WTC11 (cell line): ENCODE measurements at regions not wholly inside any gene's neighbourhood (a gene's known extent, or its start where the extent isn't known, plus 50 kb on each side); places are given as distances from the start of the nearest gene placed in this dataset.

ENCODE experiments used
- ATF1 ChIP-seq: sonication (generic); formaldehyde crosslinking; IDR thresholded peaks from 2 replicates; pipeline ENCODE4 v1.8.1; 2023; ENCODE audit warnings: mild to moderate bottlenecking, moderate library complexity, missing genetic modification reagents
- CREB1 ChIP-seq: sonication (generic); formaldehyde crosslinking; IDR thresholded peaks from 2 replicates; pipeline ENCODE4 v1.8.0; 2023; ENCODE audit warnings: mild to moderate bottlenecking, missing genetic modification reagents
- JUN ChIP-seq: sonication (generic); formaldehyde crosslinking; IDR thresholded peaks from 2 replicates; pipeline ENCODE4 v1.8.0; 2023; ENCODE audit warnings: mild to moderate bottlenecking, missing genetic modification reagents
- KAT7 ChIP-seq: sonication (generic); formaldehyde crosslinking; IDR thresholded peaks from 2 replicates; pipeline ENCODE4 v1.8.1; 2023; ENCODE audit warnings: missing genetic modification reagents, mild to moderate bottlenecking, borderline replicate concordance
- MYBL2 ChIP-seq: sonication (generic); formaldehyde crosslinking; IDR thresholded peaks from 2 replicates; pipeline ENCODE4 v1.8.1; 2023; ENCODE audit warnings: mild to moderate bottlenecking, moderate library complexity, missing genetic modification reagents
- NR2C2 ChIP-seq: sonication (generic); formaldehyde crosslinking; IDR thresholded peaks from 2 replicates; pipeline ENCODE4 v1.8.0; 2022; ENCODE audit warnings: mild to moderate bottlenecking, missing genetic modification reagents
- NR3C1 ChIP-seq: sonication (generic); formaldehyde crosslinking; conservative IDR thresholded peaks from 2 replicates; pipeline ENCODE4 v1.8.1; 2023; ENCODE audit warnings: low read depth, mild to moderate bottlenecking, missing genetic modification reagents
- TP53 ChIP-seq: sonication (generic); formaldehyde crosslinking; IDR thresholded peaks from 2 replicates; pipeline ENCODE4 v1.8.1; 2023; ENCODE audit warnings: mild to moderate bottlenecking, missing genetic modification reagents
- ZNF138 ChIP-seq: sonication (generic); formaldehyde crosslinking; conservative IDR thresholded peaks from 2 replicates; pipeline ENCODE4 v1.8.1; 2022; ENCODE audit warnings: mild to moderate bottlenecking, moderate library complexity, missing genetic modification reagents
- ZNF263 ChIP-seq: sonication (generic); formaldehyde crosslinking; IDR thresholded peaks from 2 replicates; pipeline ENCODE4 v1.8.1; 2022; ENCODE audit warnings: low read depth, mild to moderate bottlenecking, moderate library complexity, missing genetic modification reagents
- TF ChIP-seq, protein P1 (sequence below): fragments of 200-600 bp; IDR thresholded peaks from 2 replicates; pipeline ENCODE4 v1.8.0; 2022; ENCODE audit warnings: antibody characterized with exemption
- TF ChIP-seq, protein P2 (sequence below): sonication (generic); formaldehyde crosslinking; IDR thresholded peaks from 2 replicates; pipeline ENCODE4 v1.8.1; 2023; ENCODE audit warnings: mild to moderate bottlenecking, missing genetic modification reagents, borderline replicate concordance
- TF ChIP-seq, protein P3 (sequence below): sonication (generic); formaldehyde crosslinking; conservative IDR thresholded peaks from 2 replicates; pipeline ENCODE4 v1.8.1; 2022; ENCODE audit warnings: mild to moderate bottlenecking, missing genetic modification reagents

DNA sequence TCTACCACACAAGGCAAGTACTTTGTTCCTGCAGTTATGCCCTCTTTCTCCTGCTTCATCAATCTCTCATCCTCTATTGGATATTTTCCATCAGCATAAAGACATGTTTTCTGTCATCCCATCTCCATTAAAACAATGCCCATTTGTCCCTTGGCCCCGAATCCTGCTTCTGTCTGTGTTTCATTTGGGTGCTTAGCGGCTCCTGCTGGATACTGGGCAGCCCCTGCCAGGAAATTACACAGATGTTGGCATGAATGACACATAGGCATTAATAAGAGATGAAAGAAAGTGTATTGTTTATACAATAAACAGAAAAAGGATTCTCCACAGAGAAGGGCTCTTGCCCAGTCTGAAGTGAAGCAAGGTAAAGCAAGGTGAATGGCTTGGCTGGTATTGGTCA lies 765.3 kb downstream of the REEP3 start:
- TF ChIP-seq, protein P1, sequence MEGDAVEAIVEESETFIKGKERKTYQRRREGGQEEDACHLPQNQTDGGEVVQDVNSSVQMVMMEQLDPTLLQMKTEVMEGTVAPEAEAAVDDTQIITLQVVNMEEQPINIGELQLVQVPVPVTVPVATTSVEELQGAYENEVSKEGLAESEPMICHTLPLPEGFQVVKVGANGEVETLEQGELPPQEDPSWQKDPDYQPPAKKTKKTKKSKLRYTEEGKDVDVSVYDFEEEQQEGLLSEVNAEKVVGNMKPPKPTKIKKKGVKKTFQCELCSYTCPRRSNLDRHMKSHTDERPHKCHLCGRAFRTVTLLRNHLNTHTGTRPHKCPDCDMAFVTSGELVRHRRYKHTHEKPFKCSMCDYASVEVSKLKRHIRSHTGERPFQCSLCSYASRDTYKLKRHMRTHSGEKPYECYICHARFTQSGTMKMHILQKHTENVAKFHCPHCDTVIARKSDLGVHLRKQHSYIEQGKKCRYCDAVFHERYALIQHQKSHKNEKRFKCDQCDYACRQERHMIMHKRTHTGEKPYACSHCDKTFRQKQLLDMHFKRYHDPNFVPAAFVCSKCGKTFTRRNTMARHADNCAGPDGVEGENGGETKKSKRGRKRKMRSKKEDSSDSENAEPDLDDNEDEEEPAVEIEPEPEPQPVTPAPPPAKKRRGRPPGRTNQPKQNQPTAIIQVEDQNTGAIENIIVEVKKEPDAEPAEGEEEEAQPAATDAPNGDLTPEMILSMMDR = no peak
- TF ChIP-seq NR3C1 (CRISPR knock-in tag) = no peak
- TF ChIP-seq ZNF263 (CRISPR knock-in tag) = no peak
- TF ChIP-seq, protein P2, sequence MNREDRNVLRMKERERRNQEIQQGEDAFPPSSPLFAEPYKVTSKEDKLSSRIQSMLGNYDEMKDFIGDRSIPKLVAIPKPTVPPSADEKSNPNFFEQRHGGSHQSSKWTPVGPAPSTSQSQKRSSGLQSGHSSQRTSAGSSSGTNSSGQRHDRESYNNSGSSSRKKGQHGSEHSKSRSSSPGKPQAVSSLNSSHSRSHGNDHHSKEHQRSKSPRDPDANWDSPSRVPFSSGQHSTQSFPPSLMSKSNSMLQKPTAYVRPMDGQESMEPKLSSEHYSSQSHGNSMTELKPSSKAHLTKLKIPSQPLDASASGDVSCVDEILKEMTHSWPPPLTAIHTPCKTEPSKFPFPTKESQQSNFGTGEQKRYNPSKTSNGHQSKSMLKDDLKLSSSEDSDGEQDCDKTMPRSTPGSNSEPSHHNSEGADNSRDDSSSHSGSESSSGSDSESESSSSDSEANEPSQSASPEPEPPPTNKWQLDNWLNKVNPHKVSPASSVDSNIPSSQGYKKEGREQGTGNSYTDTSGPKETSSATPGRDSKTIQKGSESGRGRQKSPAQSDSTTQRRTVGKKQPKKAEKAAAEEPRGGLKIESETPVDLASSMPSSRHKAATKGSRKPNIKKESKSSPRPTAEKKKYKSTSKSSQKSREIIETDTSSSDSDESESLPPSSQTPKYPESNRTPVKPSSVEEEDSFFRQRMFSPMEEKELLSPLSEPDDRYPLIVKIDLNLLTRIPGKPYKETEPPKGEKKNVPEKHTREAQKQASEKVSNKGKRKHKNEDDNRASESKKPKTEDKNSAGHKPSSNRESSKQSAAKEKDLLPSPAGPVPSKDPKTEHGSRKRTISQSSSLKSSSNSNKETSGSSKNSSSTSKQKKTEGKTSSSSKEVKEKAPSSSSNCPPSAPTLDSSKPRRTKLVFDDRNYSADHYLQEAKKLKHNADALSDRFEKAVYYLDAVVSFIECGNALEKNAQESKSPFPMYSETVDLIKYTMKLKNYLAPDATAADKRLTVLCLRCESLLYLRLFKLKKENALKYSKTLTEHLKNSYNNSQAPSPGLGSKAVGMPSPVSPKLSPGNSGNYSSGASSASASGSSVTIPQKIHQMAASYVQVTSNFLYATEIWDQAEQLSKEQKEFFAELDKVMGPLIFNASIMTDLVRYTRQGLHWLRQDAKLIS (CRISPR knock-in tag) = no peak
- no peak for TF ChIP-seq CREB1 (CRISPR knock-in tag)
- TF ChIP-seq ATF1 (CRISPR knock-in tag) = no peak
- TF ChIP-seq, protein P3, sequence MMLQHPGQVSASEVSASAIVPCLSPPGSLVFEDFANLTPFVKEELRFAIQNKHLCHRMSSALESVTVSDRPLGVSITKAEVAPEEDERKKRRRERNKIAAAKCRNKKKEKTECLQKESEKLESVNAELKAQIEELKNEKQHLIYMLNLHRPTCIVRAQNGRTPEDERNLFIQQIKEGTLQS (CRISPR knock-in tag) = no peak
- TF ChIP-seq KAT7 (CRISPR knock-in tag) = no peak
- no peak for TF ChIP-seq ZNF138
- TF ChIP-seq TP53 (CRISPR knock-in tag) = no peak
- TF ChIP-seq NR2C2 (CRISPR knock-in tag) = no peak
- no peak for TF ChIP-seq MYBL2 (CRISPR knock-in tag)
- no peak for TF ChIP-seq JUN (CRISPR knock-in tag)
